Stimulated activated CD8-positive, alpha-beta memory T cell treated with anti-CD3 and anti-CD28 coated beads, Interleukin-7, amount 100 ng/mL, for 24 hours (primary cell): ENCODE measurements at regions not wholly inside any gene's neighbourhood (a gene's known extent, or its start where the extent isn't known, plus 50 kb on each side); places are given as distances from the start of the nearest gene placed in this dataset.
"Not testable (repeated sequence)": the region's sequence is repeated elsewhere in the genome, so short reads cannot be mapped to it uniquely, and the experiment has no call there.

Experiments used
- DNase-seq: peaks from one replicate; pipeline ENCODE4 v3.0.0-alpha.2; 2020; ENCODE audit warnings: low read depth

- DNase-seq, result not testable (repeated sequence)
Measured at GRCh38 chr3:75394102-75394501, 270.0 kb upstream of the FRG2C start.

- not testable (repeated sequence) for DNase-seq
Measured at GRCh38 chr3:75394562-75395360, 269.4 kb upstream of the FRG2C start.

GRCh38 chr3:75395580-75396315, 268.4 kb upstream of the FRG2C start:
- no peak for DNase-seq

GRCh38 chr3:75396316-75396802, 267.8 kb upstream of the FRG2C start:
- DNase-seq, result no peak

- not testable (repeated sequence) for DNase-seq
Measured at GRCh38 chr3:75397486-75397885, 266.6 kb upstream of the FRG2C start.

GRCh38 chr3:75422101-75422945, 241.8 kb upstream of the FRG2C start:
- not testable (repeated sequence) for DNase-seq

- DNase-seq, result not testable (repeated sequence)
Measured at GRCh38 chr3:75425379-75425778, 238.7 kb upstream of the FRG2C start.

- not testable (repeated sequence) for DNase-seq
Measured at GRCh38 chr3:75427486-75427885, 236.6 kb upstream of the FRG2C start.

- DNase-seq, result not testable (repeated sequence)
Measured at GRCh38 chr3:75427906-75428305, 236.2 kb upstream of the FRG2C start.

- DNase-seq, result peak; percentile 48
Measured at GRCh38 chr3:75429561-75430220, 234.4 kb upstream of the FRG2C start.

- not testable (repeated sequence) for DNase-seq
Measured at GRCh38 chr3:75430406-75430805, 233.7 kb upstream of the FRG2C start.

- DNase-seq, result not testable (repeated sequence)
Measured at GRCh38 chr3:75431120-75431519, 233.0 kb upstream of the FRG2C start.

- DNase-seq, result not testable (repeated sequence)
Measured at GRCh38 chr3:75432466-75432865, 231.7 kb upstream of the FRG2C start.

GRCh38 chr3:75432885-75433284, 231.2 kb upstream of the FRG2C start:
- DNase-seq, result not testable (repeated sequence)

- not testable (repeated sequence) for DNase-seq
Measured at GRCh38 chr3:75433295-75433694, 230.8 kb upstream of the FRG2C start.

- peak; percentile 4 for DNase-seq
Measured at GRCh38 chr3:75434276-75434912, 229.7 kb upstream of the FRG2C start.

GRCh38 chr3:75434913-75435793, 229.0 kb upstream of the FRG2C start:
- DNase-seq, result peak; percentile 97

GRCh38 chr3:75435794-75436400, 228.2 kb upstream of the FRG2C start:
- not testable (repeated sequence) for DNase-seq

GRCh38 chr3:75440986-75441385, 223.1 kb upstream of the FRG2C start:
- DNase-seq, result not testable (repeated sequence)
